H1 (cell line): ENCODE measurements at regions not wholly inside any gene's neighbourhood (a gene's known extent, or its start where the extent isn't known, plus 50 kb on each side); places are given as distances from the start of the nearest gene placed in this dataset.

ENCODE experiments used
- CTCF ChIA-PET: fragments of 300-600 bp; sonication (Branson Sonifier 250); formaldehyde crosslinking; loops from one replicate; lab custom pipeline; 2021; ENCODE audit not compliant: partially characterized antibody; lab: Charles Lee
- POLR2A ChIA-PET: fragments of 300-600 bp; sonication (Branson Sonifier 250); formaldehyde crosslinking; loops from one replicate; lab custom pipeline; 2021; ENCODE audit warnings: inconsistent platforms; ENCODE audit not compliant: partially characterized antibody; lab: Charles Lee
- DNase-seq, 2 experiments: peaks; one replicate each; pipeline versions ENCODE4 v3.0.0 to v3.0.0-alpha.2; 2010 to 2022; ENCODE audit warnings: low spot score in 2 of 2, low read depth in 1 of 2, mixed read lengths in 1 of 2
- FAIRE-seq: peaks from 2 replicates; lab custom pipeline; 2011; peaks lifted over from hg19 to GRCh38; lab: Jason Lieb, UNC
- H2AFZ ChIP-seq: 2 replicates; pipeline ENCODE4 v1.8.1; 2012; ENCODE audit warnings: low read length, inconsistent platforms
- H2AK5ac ChIP-seq: 2 replicates; pipeline ENCODE4 v1.6.1; 2013; ENCODE audit warnings: low read depth, low read length
- H2BK120ac ChIP-seq: replicated peaks from 2 replicates; pipeline ENCODE3; 2013; ENCODE audit warnings: low read depth, low read length, inconsistent platforms
- H2BK12ac ChIP-seq: 2 replicates; pipeline ENCODE4 v1.6.1; 2013; ENCODE audit warnings: low read depth, low read length
- H2BK15ac ChIP-seq: 2 replicates; pipeline ENCODE4 v1.6.1; 2013; ENCODE audit warnings: low read length
- H2BK20ac ChIP-seq: 2 replicates; pipeline ENCODE4 v1.6.1; 2013; ENCODE audit warnings: low read length
- H2BK5ac ChIP-seq: 2 replicates; pipeline ENCODE4 v1.6.1; 2013; ENCODE audit warnings: low read depth, low read length
- H3K14ac ChIP-seq: 2 replicates; pipeline ENCODE4 v1.6.1; 2013; ENCODE audit warnings: inconsistent platforms; ENCODE audit not compliant: insufficient read length
- H3K18ac ChIP-seq: 2 replicates; pipeline ENCODE4 v1.6.1; 2013; ENCODE audit warnings: low read length; ENCODE audit errors: extremely low read depth
- H3K23ac ChIP-seq: 2 replicates; pipeline ENCODE4 v1.6.1; 2013; ENCODE audit warnings: inconsistent platforms; ENCODE audit not compliant: insufficient read length
- H3K23me2 ChIP-seq: 2 replicates; pipeline ENCODE4 v1.6.1; 2013; ENCODE audit warnings: low read depth, low read length
- H3K27ac ChIP-seq: 2 replicates; pipeline ENCODE4 v1.6.1; 2011; ENCODE audit warnings: low read depth, low read length, inconsistent platforms
- H3K27me3 ChIP-seq, 4 experiments: replicated peaks in 1 of 4; 1 replicate in 1 of 4; 2 replicates in 3 of 4; pipeline versions ENCODE4 v1.6.1 to v1.8.1; 2011 to 2013; ENCODE audit warnings: low read length in 3 of 4, mild to moderate bottlenecking in 3 of 4, inconsistent platforms in 2 of 4, mixed read lengths in 2 of 4, moderate library complexity in 1 of 4; ENCODE audit not compliant: control insufficient read depth in 3 of 4, insufficient read depth in 3 of 4; ENCODE audit errors: extremely low read depth in 1 of 4
- H3K36me3 ChIP-seq, 4 experiments: 2 replicates each; pipeline versions ENCODE4 v1.6.1 to v1.8.1; 2011 to 2013; ENCODE audit warnings: mild to moderate bottlenecking in 4 of 4, low read length in 3 of 4, moderate library complexity in 2 of 4, control low read depth in 1 of 4, inconsistent platforms in 1 of 4; ENCODE audit not compliant: insufficient read depth in 4 of 4, control insufficient read depth in 2 of 4
- H3K4ac ChIP-seq: replicated peaks from 2 replicates; pipeline ENCODE3; 2013; ENCODE audit warnings: low read length, low read depth, mixed read lengths, inconsistent platforms; ENCODE audit not compliant: insufficient read length
- H3K4me1 ChIP-seq, 4 experiments: replicated peaks in 1 of 4; 1 replicate in 1 of 4; 2 replicates in 3 of 4; pipeline versions ENCODE4 v1.6.1 to v1.8.1; 2011 to 2013; ENCODE audit warnings: low read length in 3 of 4, inconsistent platforms in 2 of 4, mixed read lengths in 1 of 4; ENCODE audit not compliant: insufficient read depth in 4 of 4, control insufficient read depth in 3 of 4
- H3K4me2 ChIP-seq, 2 experiments: 2 replicates each; pipeline versions ENCODE4 v1.6.1 to v1.8.1; 2011 to 2013; ENCODE audit warnings: low read depth in 2 of 2, low read length in 2 of 2, control low read depth in 1 of 2, inconsistent platforms in 1 of 2, mild to moderate bottlenecking in 1 of 2; ENCODE audit not compliant: insufficient read depth in 1 of 2
- H3K4me3 ChIP-seq, 4 experiments: fragments of 200-600, 300-600 bp in 1 of 4; sonication (generic), shearing (Covaris generic), sonication (Bioruptor Twin) in 1 of 4; 2 replicates each; pipeline versions ENCODE4 v1.5.1 to v1.8.1; 2011 to 2016; ENCODE audit warnings: low read length in 4 of 4, low read depth in 3 of 4, control low read depth in 2 of 4, inconsistent platforms in 2 of 4, mild to moderate bottlenecking in 2 of 4, mixed read lengths in 1 of 4, moderate library complexity in 1 of 4; ENCODE audit not compliant: insufficient read depth in 2 of 4; ENCODE audit errors: extremely low read depth in 1 of 4
- H3K56ac ChIP-seq: replicated peaks from 2 replicates; pipeline ENCODE3; 2013; ENCODE audit warnings: low read depth, mild to moderate bottlenecking, mixed read lengths, low read length, inconsistent platforms; ENCODE audit not compliant: insufficient read length
- H3K79me1 ChIP-seq: 2 replicates; pipeline ENCODE4 v1.6.1; 2013; ENCODE audit warnings: low read depth, low read length, control low read depth
- H3K79me2 ChIP-seq, 2 experiments: 2 replicates each; pipeline versions ENCODE4 v1.6.1 to v1.8.1; 2012 to 2013; ENCODE audit warnings: low read length in 2 of 2, mild to moderate bottlenecking in 2 of 2, inconsistent platforms in 1 of 2; ENCODE audit not compliant: insufficient read depth in 2 of 2, control insufficient read depth in 1 of 2
- H3K9ac ChIP-seq, 4 experiments: replicated peaks in 1 of 4; 1 replicate in 1 of 4; 2 replicates in 3 of 4; pipeline versions ENCODE4 v1.6.1 to v1.8.1; 2011 to 2013; ENCODE audit warnings: low read depth in 3 of 4, low read length in 3 of 4, control low read depth in 2 of 4, mild to moderate bottlenecking in 2 of 4, moderate library complexity in 2 of 4, inconsistent platforms in 1 of 4; ENCODE audit errors: extremely low read depth in 1 of 4
- H3K9me3 ChIP-seq, 2 experiments: 2 replicates each; pipeline versions ENCODE4 v1.6.1 to v1.8.1; 2012 to 2013; ENCODE audit warnings: mild to moderate bottlenecking in 2 of 2, moderate library complexity in 2 of 2, control low read depth in 1 of 2, inconsistent platforms in 1 of 2, low read depth in 1 of 2, low read length in 1 of 2, mixed read lengths in 1 of 2; ENCODE audit not compliant: insufficient read depth in 2 of 2
- H4K20me1 ChIP-seq, 2 experiments: replicated peaks in 1 of 2; 2 replicates each; pipeline versions ENCODE3 to v1.8.1; 2011 to 2013; ENCODE audit warnings: inconsistent platforms in 2 of 2, low read length in 2 of 2, mild to moderate bottlenecking in 1 of 2; ENCODE audit not compliant: insufficient read depth in 2 of 2, control insufficient read depth in 1 of 2
- H4K5ac ChIP-seq: 2 replicates; pipeline ENCODE4 v1.6.1; 2013; ENCODE audit warnings: low read length, low read depth, mixed read lengths, inconsistent platforms; ENCODE audit not compliant: insufficient read length
- H4K8ac ChIP-seq: 2 replicates; pipeline ENCODE4 v1.8.0; 2013; ENCODE audit warnings: mild to moderate bottlenecking, moderate library complexity, low read length, inconsistent platforms; ENCODE audit not compliant: insufficient read depth; ENCODE audit errors: extremely low read depth
- H4K91ac ChIP-seq: replicated peaks from 2 replicates; pipeline ENCODE3; 2013; ENCODE audit warnings: low read length, mixed read lengths, inconsistent platforms; ENCODE audit not compliant: insufficient read length
- BACH1 ChIP-seq: IDR thresholded peaks from 2 replicates; pipeline ENCODE4 v1.6.1; 2012; ENCODE audit warnings: low read length, improper control_type of control experiment
- CBX5 ChIP-seq: fragments of 300-800, 300-1000 bp; sonication (generic); IDR thresholded peaks from 2 replicates; pipeline ENCODE4 v1.7.1; 2016; ENCODE audit warnings: antibody characterized with exemption, low read length, low read depth
- CHD1 ChIP-seq: IDR thresholded peaks from 2 replicates; pipeline ENCODE4 v1.6.1; 2012; ENCODE audit warnings: low read depth, low read length, improper control_type of control experiment
- GTF2F1 ChIP-seq: IDR thresholded peaks from 2 replicates; pipeline ENCODE4 v1.6.1; 2012; ENCODE audit warnings: low read depth, low read length, improper control_type of control experiment, borderline replicate concordance
- HDAC6 ChIP-seq: IDR thresholded peaks from one replicate; pipeline ENCODE4 v1.7.1; 2012; ENCODE audit warnings: low read depth, mild to moderate bottlenecking, inconsistent platforms, low read length, moderate library complexity
- KDM1A ChIP-seq: fragments of 200-600, 300-600 bp; sonication (generic); IDR thresholded peaks from 2 replicates; pipeline ENCODE4 v1.7.1; 2016; ENCODE audit warnings: mild to moderate bottlenecking, low read length, borderline replicate concordance
- KDM4A ChIP-seq: IDR thresholded peaks from one replicate; pipeline ENCODE4 v1.7.1; 2012; ENCODE audit warnings: low read depth, mild to moderate bottlenecking, moderate library complexity, low read length, inconsistent platforms; ENCODE audit not compliant: severe bottlenecking
- MAFK ChIP-seq: IDR thresholded peaks from 2 replicates; pipeline ENCODE4 v1.6.1; 2012; ENCODE audit warnings: low read depth, mild to moderate bottlenecking, improper control_type of control experiment, low read length
- NRF1 ChIP-seq: IDR thresholded peaks from 2 replicates; pipeline ENCODE4 v1.6.1; 2011; ENCODE audit warnings: mild to moderate bottlenecking, low read depth, low read length, improper control_type of control experiment
- PHF8 ChIP-seq: fragments of 200-600 bp; sonication (generic); conservative IDR thresholded peaks from 2 replicates; pipeline ENCODE4 v1.7.1; 2012; ENCODE audit warnings: low read depth, mild to moderate bottlenecking, inconsistent platforms, low read length, moderate library complexity
- POLR2A ChIP-seq, 2 experiments: IDR thresholded peaks; 1 replicate in 1 of 2; 2 replicates in 1 of 2; pipeline ENCODE4 v1.6.1; 2011; ENCODE audit warnings: low read depth in 2 of 2, low read length in 2 of 2, mild to moderate bottlenecking in 2 of 2; ENCODE audit errors: control extremely low read depth in 1 of 2
- POLR2AphosphoS5 ChIP-seq: IDR thresholded peaks from 2 replicates; pipeline ENCODE4 v1.6.1; 2011; ENCODE audit warnings: low read depth, low read length
- SP4 ChIP-seq: IDR thresholded peaks from 2 replicates; pipeline ENCODE4 v1.6.1; 2012; ENCODE audit warnings: low read length, inconsistent platforms
- SRF ChIP-seq: IDR thresholded peaks from 2 replicates; pipeline ENCODE4 v1.6.1; 2011; ENCODE audit warnings: mild to moderate bottlenecking, low read depth, low read length, moderate library complexity
- TBP ChIP-seq: IDR thresholded peaks from 2 replicates; pipeline ENCODE4 v1.6.1; 2011; ENCODE audit warnings: low read depth, low read length, improper control_type of control experiment
- YY1 ChIP-seq: IDR thresholded peaks from 2 replicates; pipeline ENCODE4 v1.6.1; 2011; ENCODE audit warnings: low read depth, mild to moderate bottlenecking, low read length
- WGBS, 2 experiments: shearing (Covaris generic) in 1 of 2; methylation state at CpG; one replicate each; pipeline versions ENCODE4 v1.1.6 to v1.1.7; 2013 to 2015; ENCODE audit warnings: low lambda C conversion rate in 2 of 2, mixed read lengths in 2 of 2, inconsistent platforms in 1 of 2, low coverage in 1 of 2, missing lambda C conversion rate in 1 of 2; ENCODE audit not compliant: insufficient replicate concordance in 2 of 2, insufficient coverage in 1 of 2, insufficient read length in 1 of 2; ENCODE audit errors: extremely low coverage in 1 of 2, missing lambda C conversion rate in 1 of 2; 5-methylcytosine and 5-hydroxymethylcytosine counted together

- no peak for FAIRE-seq
- no peaks in the 10 kb centered on the region for H3K79me2 ChIP-seq
- no peaks in the 10 kb centered on the region for H3K23me2 ChIP-seq
- H4K5ac ChIP-seq = no peak overlapping the region
- H3K23ac ChIP-seq = no peak overlapping the region
- WGBS, 2 experiments = 96% methylated on average over 9 of the region's 9 CpGs; no CpG with 5 or more reads in 1 of the 2 experiments
- H3K79me1 ChIP-seq = no peaks in the 10 kb centered on the region
- DNase-seq = no peak
- no peak overlapping the region for H4K91ac ChIP-seq
- H3K4me3 ChIP-seq = no peak overlapping the region
- POLR2A ChIA-PET = no interaction called here
- no peak overlapping the region for H2BK15ac ChIP-seq
- CTCF ChIA-PET = interaction anchor here (0.5 to 1.8 kb wide), 5 partner anchors 8 to 1175 kb away, joined by 3 to 5 read pairs (median 4); no protein-coding TSS in a partner anchor
- H2BK5ac ChIP-seq = 0 out of 2 replicates have a peak overlapping the region, but pooled peaks have one; percentile 31
- no peak overlapping the region for H3K9ac ChIP-seq
- H4K20me1 ChIP-seq = no peaks in the 10 kb centered on the region
- no peaks in the 10 kb centered on the region; a peak in 1 of 4 replicates for H3K9me3 ChIP-seq
- no peak overlapping the region for H3K27ac ChIP-seq
- peaks cover 0 to 4% (median 0%) of the 10 kb centered on the region in 4 experiments; a peak in 1 of 7 replicates for H3K4me1 ChIP-seq
- H3K27me3 ChIP-seq = no peaks in the 10 kb centered on the region
- H2BK120ac ChIP-seq = no peak overlapping the region
- no peaks in the 10 kb centered on the region; a peak in 1 of 8 replicates for H3K36me3 ChIP-seq
- H3K18ac ChIP-seq = no peak overlapping the region
- H3K14ac ChIP-seq = no peak overlapping the region
- H2AFZ ChIP-seq = no peak overlapping the region
- no peak overlapping the region for H3K4me2 ChIP-seq
- 0 out of 2 replicates have a peak overlapping the region, but pooled peaks have one; percentile 39 for H2BK12ac ChIP-seq
- H3K56ac ChIP-seq = no peak overlapping the region
- no peak overlapping the region for H2BK20ac ChIP-seq
- no peak overlapping the region for H3K4ac ChIP-seq
- H2AK5ac ChIP-seq = peak overlapping the region; percentile 18; the same call in 1 of the 2 replicates
- H4K8ac ChIP-seq = no peak overlapping the region
- TF ChIP-seq PHF8 (no peak), MAFK (no peak), KDM4A (no peak), TBP (no peak), BACH1 (no peak), NRF1 (no peak), POLR2A (IDR thresholded peaks at IDR 0.05; ENCODE audit: control extremely low read depth in 1 of 2, low read depth in 2 of 2, low read length in 2 of 2) (no peak), GTF2F1 (no peak), POLR2AphosphoS5 (no peak), KDM1A (no peak), YY1 (no peak), HDAC6 (no peak), SRF (no peak), CHD1 (no peak), SP4 (no peak), CBX5 (no peak)
These were observed 523.2 kb upstream of the JARID2 start for GRCh38 chr6:14722704-14723103.
